ENCODE measurements at regions not wholly inside any gene's neighbourhood (a gene's known extent, or its start where the extent isn't known, plus 50 kb on each side); places are given as distances from the start of the nearest gene placed in this dataset.

- no peak for TF ChIP-seq CTCF (IDR thresholded peaks at IDR 0.05; ENCODE audit: insufficient read depth, low read depth, low read length)
- no peak overlapping the region for H3K4me3 ChIP-seq (ENCODE audit: low read depth, low read length)
- DNase-seq (ENCODE audit: low read depth), result no peak
Observed at GRCh38 chr5:97968346-97968745, 785.3 kb upstream of the RIOK2 start.

GRCh38 chr5:97979740-97980139 lies 793.7 kb upstream of the RGMB start:
- peak; percentile 59 for DNase-seq (ENCODE audit: low read depth)
- no peak for TF ChIP-seq CTCF (IDR thresholded peaks at IDR 0.05; ENCODE audit: insufficient read depth, low read depth, low read length)
- no peak overlapping the region for H3K4me3 ChIP-seq (ENCODE audit: low read depth, low read length)

GRCh38 chr5:97980291-97980690 lies 793.2 kb upstream of the RGMB start:
- DNase-seq (ENCODE audit: low read depth), result no peak
- H3K4me3 ChIP-seq (ENCODE audit: low read depth, low read length), result no peak overlapping the region
- TF ChIP-seq CTCF (IDR thresholded peaks at IDR 0.05; ENCODE audit: insufficient read depth, low read depth, low read length), result no peak

- peak; percentile 26 for DNase-seq (ENCODE audit: low read depth)
- TF ChIP-seq CTCF (IDR thresholded peaks at IDR 0.05; ENCODE audit: insufficient read depth, low read depth, low read length), result peak; percentile 15
- no peak overlapping the region for H3K4me3 ChIP-seq (ENCODE audit: low read depth, low read length)
Observed at GRCh38 chr5:97986069-97986468, 787.4 kb upstream of the RGMB start.

GRCh38 chr5:97991236-97991635 lies 782.2 kb upstream of the RGMB start:
- H3K4me3 ChIP-seq (ENCODE audit: low read depth, low read length), result no peak overlapping the region
- no peak for DNase-seq (ENCODE audit: low read depth)
- TF ChIP-seq CTCF (IDR thresholded peaks at IDR 0.05; ENCODE audit: insufficient read depth, low read depth, low read length), result no peak

- no peak overlapping the region for H3K4me3 ChIP-seq (ENCODE audit: low read depth, low read length)
- peak; percentile 19 for DNase-seq (ENCODE audit: low read depth)
- TF ChIP-seq CTCF (IDR thresholded peaks at IDR 0.05; ENCODE audit: insufficient read depth, low read depth, low read length), result no peak
Observed at GRCh38 chr5:97998941-97999340, 774.5 kb upstream of the RGMB start.

- DNase-seq (ENCODE audit: low read depth), result no peak
- H3K4me3 ChIP-seq (ENCODE audit: low read depth, low read length), result no peak overlapping the region
- TF ChIP-seq CTCF (IDR thresholded peaks at IDR 0.05; ENCODE audit: insufficient read depth, low read depth, low read length), result no peak
Observed at GRCh38 chr5:98004463-98004862, 769.0 kb upstream of the RGMB start.

All from fibroblast of villous mesenchyme (primary cell).